ENCODE measurements at regions not wholly inside any gene's neighbourhood (a gene's known extent, or its start where the extent isn't known, plus 50 kb on each side); places are given as distances from the start of the nearest gene placed in this dataset.
"Not testable (repeated sequence)": the region's sequence is repeated elsewhere in the genome, so short reads cannot be mapped to it uniquely, and the experiment has no call there.

DNA sequence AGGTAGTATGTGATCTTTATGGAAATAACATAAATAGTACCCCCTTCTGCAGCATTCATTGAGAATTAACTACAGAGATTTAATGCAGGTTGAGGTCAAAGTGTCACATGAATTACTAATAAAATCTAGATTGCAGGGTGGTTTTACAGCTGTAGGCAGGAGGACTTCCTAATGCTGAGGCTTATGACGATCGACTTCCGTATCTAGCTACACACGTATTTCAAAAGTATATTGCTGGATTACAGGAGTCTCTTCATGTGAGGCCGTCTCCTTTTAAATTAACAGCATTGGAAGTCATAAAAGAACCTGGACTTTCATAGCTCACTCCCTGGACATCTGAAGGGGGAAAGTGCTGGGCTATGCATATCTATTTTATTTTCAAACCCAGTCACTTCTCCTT is 180.9 kb downstream of the OSTF1 start:
- Histone ChIP-seq H3K4me3 (ENCODE audit: low read length, poor library complexity, severe bottlenecking) (no peak overlapping the region), H3K36me3 (ENCODE audit: insufficient read depth, low read length) (no peaks in the 10 kb centered on the region), H3K79me2 (ENCODE audit: insufficient read depth, low read length) (no peaks in the 10 kb centered on the region), H4K20me1 (ENCODE audit: insufficient read depth, low read length, poor library complexity, severe bottlenecking) (no peaks in the 10 kb centered on the region), H3K9me3 (ENCODE audit: insufficient read depth, low read depth, low read length) (no peaks in the 10 kb centered on the region), H3K9ac (ENCODE audit: low read depth, low read length, poor library complexity, severe bottlenecking) (no peak overlapping the region), H3K27me3 (ENCODE audit: insufficient read depth, low read length, poor library complexity, severe bottlenecking) (no peaks in the 10 kb centered on the region), H2AFZ (ENCODE audit: low read length) (no peak overlapping the region), H3F3A (ENCODE audit: low read depth) (no peaks in the 10 kb centered on the region), H3K9me2 (replicated peaks; ENCODE audit: low read depth, low read length) (no peaks in the 10 kb centered on the region), H3K4me1 (ENCODE audit: insufficient read depth, low read length, poor library complexity, severe bottlenecking) (no peaks in the 10 kb centered on the region), H3K4me2 (ENCODE audit: low read depth, low read length, poor library complexity, severe bottlenecking) (no peak overlapping the region)
- TF ChIP-seq, protein P1, sequence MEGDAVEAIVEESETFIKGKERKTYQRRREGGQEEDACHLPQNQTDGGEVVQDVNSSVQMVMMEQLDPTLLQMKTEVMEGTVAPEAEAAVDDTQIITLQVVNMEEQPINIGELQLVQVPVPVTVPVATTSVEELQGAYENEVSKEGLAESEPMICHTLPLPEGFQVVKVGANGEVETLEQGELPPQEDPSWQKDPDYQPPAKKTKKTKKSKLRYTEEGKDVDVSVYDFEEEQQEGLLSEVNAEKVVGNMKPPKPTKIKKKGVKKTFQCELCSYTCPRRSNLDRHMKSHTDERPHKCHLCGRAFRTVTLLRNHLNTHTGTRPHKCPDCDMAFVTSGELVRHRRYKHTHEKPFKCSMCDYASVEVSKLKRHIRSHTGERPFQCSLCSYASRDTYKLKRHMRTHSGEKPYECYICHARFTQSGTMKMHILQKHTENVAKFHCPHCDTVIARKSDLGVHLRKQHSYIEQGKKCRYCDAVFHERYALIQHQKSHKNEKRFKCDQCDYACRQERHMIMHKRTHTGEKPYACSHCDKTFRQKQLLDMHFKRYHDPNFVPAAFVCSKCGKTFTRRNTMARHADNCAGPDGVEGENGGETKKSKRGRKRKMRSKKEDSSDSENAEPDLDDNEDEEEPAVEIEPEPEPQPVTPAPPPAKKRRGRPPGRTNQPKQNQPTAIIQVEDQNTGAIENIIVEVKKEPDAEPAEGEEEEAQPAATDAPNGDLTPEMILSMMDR (conservative IDR thresholded peaks at IDR 0.05; ENCODE audit: low read length) = no peak
- no peak for TF ChIP-seq EZH2phosphoT487 (IDR thresholded peaks at IDR 0.05; ENCODE audit: borderline replicate concordance)

DNA sequence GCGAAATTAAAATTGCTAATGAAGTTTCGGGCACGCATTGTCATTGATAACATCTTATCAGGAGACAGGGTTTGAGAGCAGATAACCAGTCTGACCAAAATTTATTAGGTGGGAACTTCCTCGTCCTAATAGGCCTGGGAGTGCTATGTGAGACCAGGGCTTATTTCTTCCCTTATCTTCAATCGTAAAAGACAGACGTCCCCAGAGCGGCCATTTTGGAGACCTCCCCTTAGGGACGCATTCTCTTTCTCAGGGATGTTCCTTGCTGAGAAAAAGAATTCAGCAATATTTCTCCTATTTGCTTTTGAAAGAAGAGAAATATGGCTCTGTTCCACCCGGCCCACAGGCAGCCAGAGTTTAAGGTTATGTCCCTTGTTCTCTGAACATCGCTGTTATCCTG is 184.7 kb downstream of the OSTF1 start:
- not testable (repeated sequence) for H3K36me3 ChIP-seq (ENCODE audit: insufficient read depth, low read length); H3K79me2 ChIP-seq (ENCODE audit: insufficient read depth, low read length); H2AFZ ChIP-seq (ENCODE audit: low read length); H3K9ac ChIP-seq (ENCODE audit: low read depth, low read length, poor library complexity, severe bottlenecking); H4K20me1 ChIP-seq (ENCODE audit: insufficient read depth, low read length, poor library complexity, severe bottlenecking); H3K4me1 ChIP-seq (ENCODE audit: insufficient read depth, low read length, poor library complexity, severe bottlenecking); H3F3A ChIP-seq (ENCODE audit: low read depth); H3K4me2 ChIP-seq (ENCODE audit: low read depth, low read length, poor library complexity, severe bottlenecking); H3K9me2 ChIP-seq (replicated peaks; ENCODE audit: low read depth, low read length); H3K9me3 ChIP-seq (ENCODE audit: insufficient read depth, low read depth, low read length); H3K4me3 ChIP-seq (ENCODE audit: low read length, poor library complexity, severe bottlenecking); H3K27me3 ChIP-seq (ENCODE audit: insufficient read depth, low read length, poor library complexity, severe bottlenecking)

DNA sequence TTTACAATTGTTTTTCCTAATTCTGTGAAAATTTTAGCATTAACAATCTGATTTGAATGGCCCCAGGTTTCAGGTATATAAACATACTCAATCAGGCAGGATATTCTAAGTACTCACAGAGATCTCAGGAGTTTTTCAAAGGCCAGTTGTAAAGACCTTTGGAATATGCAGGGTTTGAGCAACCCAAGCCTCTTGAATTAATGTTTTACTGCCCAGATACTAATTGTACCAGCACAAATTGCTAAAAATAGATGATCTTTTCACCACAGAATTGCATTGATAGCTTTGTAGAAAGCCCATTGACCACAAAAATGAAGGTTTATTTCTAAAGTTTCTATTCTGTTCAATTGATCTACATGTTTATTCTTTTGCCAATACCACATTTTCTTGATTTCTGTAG is 186.5 kb downstream of the OSTF1 start:
- Histone ChIP-seq H3K9me2 (replicated peaks; ENCODE audit: low read depth, low read length) (no peaks in the 10 kb centered on the region), H3K79me2 (ENCODE audit: insufficient read depth, low read length) (no peaks in the 10 kb centered on the region), H3F3A (ENCODE audit: low read depth) (no peaks in the 10 kb centered on the region), H3K9ac (ENCODE audit: low read depth, low read length, poor library complexity, severe bottlenecking) (no peak overlapping the region), H3K36me3 (ENCODE audit: insufficient read depth, low read length) (no peaks in the 10 kb centered on the region), H4K20me1 (ENCODE audit: insufficient read depth, low read length, poor library complexity, severe bottlenecking) (no peaks in the 10 kb centered on the region), H3K27me3 (ENCODE audit: insufficient read depth, low read length, poor library complexity, severe bottlenecking) (no peaks in the 10 kb centered on the region), H3K4me1 (ENCODE audit: insufficient read depth, low read length, poor library complexity, severe bottlenecking) (no peaks in the 10 kb centered on the region), H3K4me3 (ENCODE audit: low read length, poor library complexity, severe bottlenecking) (no peak overlapping the region), H2AFZ (ENCODE audit: low read length) (no peak overlapping the region), H3K9me3 (ENCODE audit: insufficient read depth, low read depth, low read length) (no peaks in the 10 kb centered on the region), H3K4me2 (ENCODE audit: low read depth, low read length, poor library complexity, severe bottlenecking) (no peak overlapping the region)
- TF ChIP-seq, protein P1 (conservative IDR thresholded peaks at IDR 0.05; ENCODE audit: low read length) = no peak
- no peak for TF ChIP-seq EZH2phosphoT487 (IDR thresholded peaks at IDR 0.05; ENCODE audit: borderline replicate concordance)

DNA sequence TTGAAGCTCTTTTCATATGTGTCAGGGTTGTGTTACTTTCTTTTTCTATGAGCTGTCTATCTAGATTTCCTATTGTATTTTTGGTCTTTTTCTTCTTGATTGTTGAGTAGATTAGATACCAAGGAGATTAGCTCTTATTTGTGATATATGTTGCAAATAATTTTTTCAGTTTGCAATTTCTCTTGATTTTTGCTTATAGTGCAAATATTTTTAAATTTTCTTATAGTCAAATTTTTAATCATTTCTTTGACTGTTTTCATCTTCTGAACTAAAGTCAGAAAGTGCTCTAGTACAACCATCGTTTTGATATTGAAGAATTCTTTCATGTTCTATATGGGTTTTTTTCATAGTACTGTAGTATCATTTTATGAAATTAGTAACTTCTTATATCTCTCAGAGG is 193.7 kb downstream of the OSTF1 start:
- Histone ChIP-seq H4K20me1 (ENCODE audit: insufficient read depth, low read length, poor library complexity, severe bottlenecking) (no peaks in the 10 kb centered on the region), H3K9me3 (ENCODE audit: insufficient read depth, low read depth, low read length) (no peaks in the 10 kb centered on the region), H2AFZ (ENCODE audit: low read length) (no peak overlapping the region), H3K4me3 (ENCODE audit: low read length, poor library complexity, severe bottlenecking) (no peak overlapping the region), H3K9ac (ENCODE audit: low read depth, low read length, poor library complexity, severe bottlenecking) (no peak overlapping the region), H3K4me1 (ENCODE audit: insufficient read depth, low read length, poor library complexity, severe bottlenecking) (no peaks in the 10 kb centered on the region), H3K36me3 (ENCODE audit: insufficient read depth, low read length) (no peaks in the 10 kb centered on the region), H3F3A (ENCODE audit: low read depth) (no peaks in the 10 kb centered on the region), H3K27me3 (ENCODE audit: insufficient read depth, low read length, poor library complexity, severe bottlenecking) (no peaks in the 10 kb centered on the region), H3K79me2 (ENCODE audit: insufficient read depth, low read length) (no peaks in the 10 kb centered on the region), H3K4me2 (ENCODE audit: low read depth, low read length, poor library complexity, severe bottlenecking) (no peak overlapping the region), H3K9me2 (replicated peaks; ENCODE audit: low read depth, low read length) (no peaks in the 10 kb centered on the region)
- TF ChIP-seq, protein P1 (conservative IDR thresholded peaks at IDR 0.05; ENCODE audit: low read length) = no peak
- no peak for TF ChIP-seq EZH2phosphoT487 (IDR thresholded peaks at IDR 0.05; ENCODE audit: borderline replicate concordance)

Data from Loucy (cell line).